ENCODE measurements at regions not wholly inside any gene's neighbourhood (a gene's known extent, or its start where the extent isn't known, plus 50 kb on each side); places are given as distances from the start of the nearest gene placed in this dataset.
"Not testable (repeated sequence)": the region's sequence is repeated elsewhere in the genome, so short reads cannot be mapped to it uniquely, and the experiment has no call there.

DNA sequence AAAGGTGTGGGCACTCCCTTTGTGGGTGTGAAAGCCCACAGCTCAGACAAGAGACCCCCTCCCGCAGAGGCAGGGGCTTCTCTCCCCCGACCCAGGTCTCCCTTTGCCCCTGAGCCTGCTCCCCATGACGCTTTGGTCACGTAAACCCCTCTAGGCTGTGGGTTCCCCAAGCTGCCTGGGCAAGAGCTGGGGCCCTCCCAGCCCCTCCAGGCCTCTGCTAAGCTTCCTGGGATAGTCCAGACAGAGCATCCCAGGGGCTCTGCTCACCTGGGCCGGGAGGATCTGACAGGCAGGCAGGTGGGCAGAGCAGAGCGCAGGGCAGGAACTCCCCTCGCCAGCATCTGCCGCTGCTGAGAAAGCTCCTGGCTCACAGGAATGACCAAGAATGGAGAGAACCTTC is 177.3 kb downstream of the BANP start:
- Histone ChIP-seq H3K79me2 (ENCODE audit: insufficient read depth, low read length) (no peaks in the 10 kb centered on the region), H3K4me1 (ENCODE audit: insufficient read depth, low read length) (no peaks in the 10 kb centered on the region), H3K36me3 (ENCODE audit: insufficient read depth, low read length) (no peaks in the 10 kb centered on the region), H3K27ac (ENCODE audit: low read length) (no peak overlapping the region), H3K27me3 (ENCODE audit: insufficient read depth, low read length, poor library complexity) (no peaks in the 10 kb centered on the region), H3K9me3 (ENCODE audit: insufficient read depth, low read length, severe bottlenecking) (no peaks in the 10 kb centered on the region), H3K4me2 (ENCODE audit: insufficient read depth, low read length) (no peak overlapping the region), H2AFZ (ENCODE audit: low read depth, low read length) (no peak overlapping the region), H3K4me3 (ENCODE audit: low read depth in 1 of 2, low read length in 2 of 2) (no peak overlapping the region), H4K20me1 (ENCODE audit: insufficient read depth, low read length) (no peaks in the 10 kb centered on the region; the same call in 1 of the 2 replicates), H3K9ac (ENCODE audit: low read depth, low read length) (no peak overlapping the region)
- TF ChIP-seq EZH2 (IDR thresholded peaks at IDR 0.05; ENCODE audit: borderline replicate concordance, low read depth, low read length, severe bottlenecking), result no peak
- TF ChIP-seq, protein P1, sequence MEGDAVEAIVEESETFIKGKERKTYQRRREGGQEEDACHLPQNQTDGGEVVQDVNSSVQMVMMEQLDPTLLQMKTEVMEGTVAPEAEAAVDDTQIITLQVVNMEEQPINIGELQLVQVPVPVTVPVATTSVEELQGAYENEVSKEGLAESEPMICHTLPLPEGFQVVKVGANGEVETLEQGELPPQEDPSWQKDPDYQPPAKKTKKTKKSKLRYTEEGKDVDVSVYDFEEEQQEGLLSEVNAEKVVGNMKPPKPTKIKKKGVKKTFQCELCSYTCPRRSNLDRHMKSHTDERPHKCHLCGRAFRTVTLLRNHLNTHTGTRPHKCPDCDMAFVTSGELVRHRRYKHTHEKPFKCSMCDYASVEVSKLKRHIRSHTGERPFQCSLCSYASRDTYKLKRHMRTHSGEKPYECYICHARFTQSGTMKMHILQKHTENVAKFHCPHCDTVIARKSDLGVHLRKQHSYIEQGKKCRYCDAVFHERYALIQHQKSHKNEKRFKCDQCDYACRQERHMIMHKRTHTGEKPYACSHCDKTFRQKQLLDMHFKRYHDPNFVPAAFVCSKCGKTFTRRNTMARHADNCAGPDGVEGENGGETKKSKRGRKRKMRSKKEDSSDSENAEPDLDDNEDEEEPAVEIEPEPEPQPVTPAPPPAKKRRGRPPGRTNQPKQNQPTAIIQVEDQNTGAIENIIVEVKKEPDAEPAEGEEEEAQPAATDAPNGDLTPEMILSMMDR (IDR thresholded peaks at IDR 0.05; ENCODE audit: borderline replicate concordance, extremely low read depth, low read length, poor library complexity, severe bottlenecking), result no peak
- no peak for ATAC-seq (ENCODE audit: insufficient read depth, low read depth)
- DNase-seq, result no peak

DNA sequence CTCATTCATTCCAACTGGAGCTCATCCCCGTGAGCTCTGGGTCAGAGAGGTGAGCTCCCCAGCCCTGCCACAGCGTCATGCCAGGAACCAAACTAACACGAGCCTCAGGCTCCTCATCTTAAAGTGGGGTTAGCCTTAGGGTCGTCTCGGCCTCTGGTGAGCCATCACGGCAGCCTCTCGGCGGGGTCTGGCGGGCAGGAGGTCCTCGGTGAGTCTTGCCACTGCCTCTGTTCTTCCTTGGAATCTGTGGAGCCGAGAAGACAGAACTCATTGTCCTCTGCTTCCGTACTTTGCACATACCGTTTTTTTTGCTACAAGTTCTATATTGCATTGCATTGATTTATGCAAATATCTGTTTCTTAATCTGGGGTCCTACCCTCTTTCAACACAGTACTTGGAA is 177.9 kb downstream of the BANP start:
- H3K27me3 ChIP-seq (ENCODE audit: insufficient read depth, low read length, poor library complexity); H3K36me3 ChIP-seq (ENCODE audit: insufficient read depth, low read length); H3K9ac ChIP-seq (ENCODE audit: low read depth, low read length); H4K20me1 ChIP-seq (ENCODE audit: insufficient read depth, low read length); H3K4me1 ChIP-seq (ENCODE audit: insufficient read depth, low read length); H3K4me2 ChIP-seq (ENCODE audit: insufficient read depth, low read length); DNase-seq; H3K79me2 ChIP-seq (ENCODE audit: insufficient read depth, low read length); ATAC-seq (ENCODE audit: insufficient read depth, low read depth); H3K4me3 ChIP-seq (ENCODE audit: low read depth in 1 of 2, low read length in 2 of 2); H3K9me3 ChIP-seq (ENCODE audit: insufficient read depth, low read length, severe bottlenecking); H2AFZ ChIP-seq (ENCODE audit: low read depth, low read length); H3K27ac ChIP-seq (ENCODE audit: low read length): not testable (repeated sequence)

DNA sequence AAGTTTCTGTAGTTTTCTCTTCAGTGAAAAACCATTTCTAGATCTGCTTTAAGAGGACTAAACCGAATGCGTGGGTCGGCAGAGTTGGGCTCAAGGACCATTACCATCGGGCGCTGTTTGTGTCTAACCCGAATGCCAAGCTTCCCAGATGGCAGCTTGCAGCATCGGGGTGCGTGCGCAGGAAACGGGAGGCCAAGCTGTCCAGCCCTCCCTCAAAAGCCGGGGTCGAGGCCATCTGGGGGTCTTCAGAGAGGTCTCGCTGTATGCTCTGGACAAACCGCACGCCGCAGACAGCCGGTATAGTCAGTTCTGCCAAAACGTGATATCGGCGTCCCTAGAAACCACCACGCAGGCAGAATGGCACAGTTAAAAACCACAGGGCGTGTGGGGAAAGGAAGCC is 178.8 kb downstream of the BANP start:
- Histone ChIP-seq H3K4me3 (ENCODE audit: low read depth in 1 of 2, low read length in 2 of 2) (no peak overlapping the region), H3K4me1 (ENCODE audit: insufficient read depth, low read length) (no peaks in the 10 kb centered on the region), H3K27me3 (ENCODE audit: insufficient read depth, low read length, poor library complexity) (no peaks in the 10 kb centered on the region), H2AFZ (ENCODE audit: low read depth, low read length) (no peak overlapping the region), H3K4me2 (ENCODE audit: insufficient read depth, low read length) (no peak overlapping the region), H3K79me2 (ENCODE audit: insufficient read depth, low read length) (no peaks in the 10 kb centered on the region), H3K9ac (ENCODE audit: low read depth, low read length) (no peak overlapping the region), H3K36me3 (ENCODE audit: insufficient read depth, low read length) (no peaks in the 10 kb centered on the region), H3K9me3 (ENCODE audit: insufficient read depth, low read length, severe bottlenecking) (no peaks in the 10 kb centered on the region), H3K27ac (ENCODE audit: low read length) (no peak overlapping the region), H4K20me1 (ENCODE audit: insufficient read depth, low read length) (no peaks in the 10 kb centered on the region; the same call in 1 of the 2 replicates)
- TF ChIP-seq, protein P1 (IDR thresholded peaks at IDR 0.05; ENCODE audit: borderline replicate concordance, extremely low read depth, low read length, poor library complexity, severe bottlenecking), result no peak
- TF ChIP-seq EZH2 (IDR thresholded peaks at IDR 0.05; ENCODE audit: borderline replicate concordance, low read depth, low read length, severe bottlenecking), result no peak
- DNase-seq (no peak), ATAC-seq (ENCODE audit: insufficient read depth, low read depth) (no peak)

DNA sequence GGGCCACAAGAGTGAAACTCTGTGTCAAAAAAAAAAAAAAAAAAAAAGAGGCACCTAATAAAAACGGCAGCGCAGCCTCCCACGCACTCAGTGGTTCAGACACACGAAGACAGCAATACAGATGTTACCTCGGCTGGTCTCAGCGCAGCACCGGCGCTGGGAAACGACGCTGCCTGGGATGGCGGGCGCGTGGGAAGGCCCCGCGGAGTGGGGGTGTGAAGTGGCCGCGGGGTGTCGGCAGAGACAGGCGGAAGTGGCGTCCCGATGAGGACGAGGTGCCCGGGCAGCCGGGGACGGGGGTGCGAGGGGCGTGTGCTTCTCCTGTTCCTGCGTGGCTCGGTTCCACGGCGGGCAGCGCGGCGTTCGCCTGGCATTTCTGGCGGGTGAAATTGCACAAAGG is 179.4 kb downstream of the BANP start:
- H3K36me3 ChIP-seq (ENCODE audit: insufficient read depth, low read length), result no peaks in the 10 kb centered on the region
- no peak overlapping the region for H2AFZ ChIP-seq (ENCODE audit: low read depth, low read length)
- H3K4me2 ChIP-seq (ENCODE audit: insufficient read depth, low read length), result no peak overlapping the region
- H3K9me3 ChIP-seq (ENCODE audit: insufficient read depth, low read length, severe bottlenecking), result no peaks in the 10 kb centered on the region
- no peak overlapping the region for H3K4me3 ChIP-seq (ENCODE audit: low read depth in 1 of 2, low read length in 2 of 2)
- DNase-seq (no peak), ATAC-seq (ENCODE audit: insufficient read depth, low read depth) (no peak)
- H3K9ac ChIP-seq (ENCODE audit: low read depth, low read length), result no peak overlapping the region
- no peak overlapping the region for H3K27ac ChIP-seq (ENCODE audit: low read length)
- TF ChIP-seq, protein P1 (IDR thresholded peaks at IDR 0.05; ENCODE audit: borderline replicate concordance, extremely low read depth, low read length, poor library complexity, severe bottlenecking), result no peak
- TF ChIP-seq EZH2 (IDR thresholded peaks at IDR 0.05; ENCODE audit: borderline replicate concordance, low read depth, low read length, severe bottlenecking), result no peak
- H3K79me2 ChIP-seq (ENCODE audit: insufficient read depth, low read length), result no peaks in the 10 kb centered on the region
- H4K20me1 ChIP-seq (ENCODE audit: insufficient read depth, low read length), result no peaks in the 10 kb centered on the region; the same call in 1 of the 2 replicates
- no peaks in the 10 kb centered on the region for H3K4me1 ChIP-seq (ENCODE audit: insufficient read depth, low read length)
- no peaks in the 10 kb centered on the region for H3K27me3 ChIP-seq (ENCODE audit: insufficient read depth, low read length, poor library complexity)
